Uterus (tissue), 2 donors: ENCODE measurements at regions not wholly inside any gene's neighbourhood (a gene's known extent, or its start where the extent isn't known, plus 50 kb on each side); places are given as distances from the start of the nearest gene placed in this dataset.

Source experiments
- CTCF ChIP-seq, 4 experiments: fragments of 200-600 bp in 2 of 4; fragments of 450-650 bp in 2 of 4; sonication (generic) in 2 of 4; IDR thresholded peaks; one replicate each; pipeline ENCODE4 v1.5.1; 2016 to 2019; ENCODE audit warnings: antibody characterized with exemption in 4 of 4, mild to moderate bottlenecking in 2 of 4, moderate library complexity in 1 of 4
- POLR2A ChIP-seq, 2 donors: fragments of 450-650 bp; IDR thresholded peaks; one replicate each; pipeline ENCODE4 v1.6.1; 2016; ENCODE audit warnings: antibody characterized with exemption in 2 of 2, mild to moderate bottlenecking in 1 of 2, moderate library complexity in 1 of 2

- no peak for TF ChIP-seq CTCF (IDR thresholded peaks at IDR 0.05)
- TF ChIP-seq POLR2A (IDR thresholded peaks at IDR 0.05), result no peak
These were observed 890.0 kb downstream of the UQCRFS1 start for GRCh38 chr19:28322945-28323344.
